Erythroblast (primary cell): ENCODE measurements at regions not wholly inside any gene's neighbourhood (a gene's known extent, or its start where the extent isn't known, plus 50 kb on each side); places are given as distances from the start of the nearest gene placed in this dataset.

ENCODE experiments used
- GATA1 ChIP-seq: IDR thresholded peaks from 2 replicates; pipeline ENCODE4 v1.6.1; 2011; ENCODE audit warnings: low read depth, mild to moderate bottlenecking, control low read depth, low read length, moderate library complexity
- POLR2A ChIP-seq: IDR thresholded peaks from 2 replicates; pipeline ENCODE4 v1.6.1; 2011; ENCODE audit warnings: mild to moderate bottlenecking, low read length

GRCh38 chr16:25596194-25596593 lies 95.6 kb upstream of the HS3ST4 start:
- no peak for TF ChIP-seq POLR2A
- no peak for TF ChIP-seq GATA1
